Astrocyte (in vitro differentiated cells and primary cell): ENCODE measurements at regions not wholly inside any gene's neighbourhood (a gene's known extent, or its start where the extent isn't known, plus 50 kb on each side); places are given as distances from the start of the nearest gene placed in this dataset.

ENCODE experiments used
- DNase-seq: peaks from one replicate; pipeline ENCODE4 v3.0.0-alpha.2; 2010; ENCODE audit warnings: low read depth
- FAIRE-seq: peaks from 2 replicates; lab custom pipeline; 2011; peaks lifted over from hg19 to GRCh38; lab: Jason Lieb, UNC
- H2AFZ ChIP-seq: 2 replicates; pipeline ENCODE4 v1.6.0; 2012; ENCODE audit warnings: low read depth, low read length, inconsistent platforms
- H3K27ac ChIP-seq: 2 replicates; pipeline ENCODE4 v1.5.1; 2011; ENCODE audit warnings: low read depth, low read length, inconsistent platforms
- H3K27me3 ChIP-seq: 2 replicates; pipeline ENCODE4 v1.6.0; 2011; ENCODE audit warnings: low read length, inconsistent platforms; ENCODE audit not compliant: insufficient read depth
- H3K36me3 ChIP-seq: 2 replicates; pipeline ENCODE4 v1.5.1; 2011; ENCODE audit warnings: low read length, inconsistent platforms; ENCODE audit not compliant: insufficient read depth
- H3K4me1 ChIP-seq: 2 replicates; pipeline ENCODE4 v1.5.1; 2011; ENCODE audit warnings: low read length, inconsistent platforms; ENCODE audit not compliant: insufficient read depth
- H3K4me2 ChIP-seq: 2 replicates; pipeline ENCODE4 v1.6.0; 2012; ENCODE audit warnings: low read length, inconsistent platforms
- H3K4me3 ChIP-seq: 2 replicates; pipeline ENCODE4 v1.5.1; 2011; ENCODE audit warnings: low read depth, mild to moderate bottlenecking, low read length, inconsistent platforms; ENCODE audit not compliant: insufficient read depth
- H3K79me2 ChIP-seq: 2 replicates; pipeline ENCODE4 v1.6.0; 2012; ENCODE audit warnings: mild to moderate bottlenecking, low read length, inconsistent platforms; ENCODE audit not compliant: insufficient read depth
- H3K9ac ChIP-seq: 2 replicates; pipeline ENCODE4 v1.6.0; 2012; ENCODE audit warnings: mild to moderate bottlenecking, low read length, inconsistent platforms
- H3K9me3 ChIP-seq: 2 replicates; pipeline ENCODE4 v1.5.1; 2012; ENCODE audit warnings: low read depth, mild to moderate bottlenecking, low read length, inconsistent platforms; ENCODE audit not compliant: insufficient read depth
- H4K20me1 ChIP-seq: 2 replicates; pipeline ENCODE4 v1.6.0; 2012; ENCODE audit warnings: low read length, inconsistent platforms; ENCODE audit not compliant: insufficient read depth
- H3K27ac Mint-ChIP-seq: one replicate; pipeline ENCODE4 v1.8.0; 2021; ENCODE audit warnings: mild to moderate bottlenecking, mixed read lengths; ENCODE audit not compliant: unreplicated experiment
- H3K27me3 Mint-ChIP-seq: one replicate; pipeline ENCODE4 v1.8.0; 2021; ENCODE audit warnings: low read depth, mixed read lengths; ENCODE audit not compliant: unreplicated experiment
- H3K36me3 Mint-ChIP-seq: one replicate; pipeline ENCODE4 v1.8.0; 2021; ENCODE audit warnings: low read depth, mixed read lengths; ENCODE audit not compliant: unreplicated experiment
- H3K4me1 Mint-ChIP-seq: one replicate; pipeline ENCODE4 v1.8.0; 2021; ENCODE audit warnings: low read depth, mixed read lengths; ENCODE audit not compliant: unreplicated experiment
- H3K4me3 Mint-ChIP-seq: one replicate; pipeline ENCODE4 v1.8.0; 2021; ENCODE audit warnings: mild to moderate bottlenecking, moderate library complexity, mixed read lengths; ENCODE audit not compliant: unreplicated experiment
- H3K9me3 Mint-ChIP-seq: one replicate; pipeline ENCODE4 v1.8.0; 2021; ENCODE audit warnings: mild to moderate bottlenecking, mixed read lengths; ENCODE audit not compliant: unreplicated experiment
- EZH2 ChIP-seq: IDR thresholded peaks from 2 replicates; pipeline ENCODE4 v1.6.1; 2012; ENCODE audit warnings: mild to moderate bottlenecking, low read length, inconsistent platforms; ENCODE audit not compliant: insufficient read depth
- TF ChIP-seq, protein P1 (sequence below): IDR thresholded peaks from 2 replicates; pipeline ENCODE4 v1.5.1; 2011; ENCODE audit warnings: low read depth, mild to moderate bottlenecking, inconsistent platforms, low read length, moderate library complexity; ENCODE audit not compliant: insufficient read depth

DNA sequence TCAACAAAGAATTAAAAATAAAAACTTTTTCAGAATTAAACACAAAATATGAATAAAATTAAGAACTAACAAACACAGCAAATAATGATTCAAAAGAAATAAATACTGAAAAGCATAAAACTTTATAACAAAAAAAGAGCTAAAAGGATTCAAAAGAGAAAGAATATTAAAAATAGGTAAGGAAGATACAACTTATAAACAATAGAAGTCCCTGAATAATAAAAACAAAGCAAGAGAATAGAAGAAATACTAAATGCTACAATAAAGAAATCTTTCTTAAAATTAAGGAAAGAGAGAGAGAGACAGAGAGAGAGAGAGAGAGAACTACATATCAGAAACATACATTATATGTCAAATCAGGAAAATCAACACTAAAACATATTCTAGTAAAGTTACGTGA is 619.9 kb upstream of the SLIT2 start:
- no peak overlapping the region for H3K9ac ChIP-seq
- H3K79me2 ChIP-seq, result no peaks in the 10 kb centered on the region
- Mint-ChIP-seq H3K27ac (no peak overlapping the region), H3K36me3 (no peaks in the 10 kb centered on the region), H3K27me3 (no peaks in the 10 kb centered on the region), H3K4me1 (no peaks in the 10 kb centered on the region), H3K9me3 (no peaks in the 10 kb centered on the region), H3K4me3 (no peak overlapping the region)
- no peaks in the 10 kb centered on the region for H3K4me1 ChIP-seq
- no peaks in the 10 kb centered on the region for H3K27me3 ChIP-seq
- TF ChIP-seq EZH2, result no peak
- TF ChIP-seq, protein P1, sequence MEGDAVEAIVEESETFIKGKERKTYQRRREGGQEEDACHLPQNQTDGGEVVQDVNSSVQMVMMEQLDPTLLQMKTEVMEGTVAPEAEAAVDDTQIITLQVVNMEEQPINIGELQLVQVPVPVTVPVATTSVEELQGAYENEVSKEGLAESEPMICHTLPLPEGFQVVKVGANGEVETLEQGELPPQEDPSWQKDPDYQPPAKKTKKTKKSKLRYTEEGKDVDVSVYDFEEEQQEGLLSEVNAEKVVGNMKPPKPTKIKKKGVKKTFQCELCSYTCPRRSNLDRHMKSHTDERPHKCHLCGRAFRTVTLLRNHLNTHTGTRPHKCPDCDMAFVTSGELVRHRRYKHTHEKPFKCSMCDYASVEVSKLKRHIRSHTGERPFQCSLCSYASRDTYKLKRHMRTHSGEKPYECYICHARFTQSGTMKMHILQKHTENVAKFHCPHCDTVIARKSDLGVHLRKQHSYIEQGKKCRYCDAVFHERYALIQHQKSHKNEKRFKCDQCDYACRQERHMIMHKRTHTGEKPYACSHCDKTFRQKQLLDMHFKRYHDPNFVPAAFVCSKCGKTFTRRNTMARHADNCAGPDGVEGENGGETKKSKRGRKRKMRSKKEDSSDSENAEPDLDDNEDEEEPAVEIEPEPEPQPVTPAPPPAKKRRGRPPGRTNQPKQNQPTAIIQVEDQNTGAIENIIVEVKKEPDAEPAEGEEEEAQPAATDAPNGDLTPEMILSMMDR, result no peak
- FAIRE-seq (no peak), DNase-seq (no peak)
- no peak overlapping the region for H3K4me3 ChIP-seq
- H2AFZ ChIP-seq, result no peak overlapping the region
- H3K27ac ChIP-seq, result no peak overlapping the region
- no peak overlapping the region for H3K4me2 ChIP-seq
- no peaks in the 10 kb centered on the region for H4K20me1 ChIP-seq
- no peaks in the 10 kb centered on the region for H3K9me3 ChIP-seq
- H3K36me3 ChIP-seq, result no peaks in the 10 kb centered on the region

DNA sequence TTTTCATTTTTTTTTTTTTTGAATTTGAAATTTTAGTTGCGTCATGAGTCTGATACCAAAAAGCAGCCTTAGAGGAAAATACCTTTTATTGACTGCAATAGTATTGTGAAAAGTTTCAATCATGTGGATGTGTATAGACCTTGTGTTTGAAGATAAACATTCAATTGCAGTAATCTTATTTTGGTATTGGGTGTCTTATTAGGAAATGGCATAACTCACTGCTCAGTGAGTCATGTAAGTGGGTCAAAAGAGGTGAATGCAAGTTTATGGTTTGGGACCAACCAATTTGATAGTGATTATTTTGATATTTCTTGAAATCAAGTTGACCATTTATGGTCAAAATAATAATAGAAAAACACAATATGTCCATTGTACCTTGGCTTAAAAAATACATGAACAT is 627.8 kb upstream of the SLIT2 start:
- H3K36me3 Mint-ChIP-seq, result no peaks in the 10 kb centered on the region
- no peak overlapping the region for H3K9ac ChIP-seq
- H3K27ac ChIP-seq, result no peak overlapping the region
- H3K9me3 Mint-ChIP-seq, result peaks cover 6% of the 10 kb centered on the region
- no peak overlapping the region for H2AFZ ChIP-seq
- H3K4me3 ChIP-seq, result no peak overlapping the region
- no peaks in the 10 kb centered on the region for H3K27me3 ChIP-seq
- H3K79me2 ChIP-seq, result no peaks in the 10 kb centered on the region
- no peak overlapping the region for H3K4me2 ChIP-seq
- no peaks in the 10 kb centered on the region for H3K4me1 ChIP-seq
- no peak overlapping the region for H3K4me3 Mint-ChIP-seq
- H3K27me3 Mint-ChIP-seq, result no peaks in the 10 kb centered on the region
- FAIRE-seq (no peak), DNase-seq (no peak)
- no peaks in the 10 kb centered on the region for H3K36me3 ChIP-seq
- no peaks in the 10 kb centered on the region for H3K4me1 Mint-ChIP-seq
- H3K9me3 ChIP-seq, result no peaks in the 10 kb centered on the region
- no peaks in the 10 kb centered on the region for H4K20me1 ChIP-seq
- TF ChIP-seq, protein P1, result no peak
- H3K27ac Mint-ChIP-seq, result no peak overlapping the region

DNA sequence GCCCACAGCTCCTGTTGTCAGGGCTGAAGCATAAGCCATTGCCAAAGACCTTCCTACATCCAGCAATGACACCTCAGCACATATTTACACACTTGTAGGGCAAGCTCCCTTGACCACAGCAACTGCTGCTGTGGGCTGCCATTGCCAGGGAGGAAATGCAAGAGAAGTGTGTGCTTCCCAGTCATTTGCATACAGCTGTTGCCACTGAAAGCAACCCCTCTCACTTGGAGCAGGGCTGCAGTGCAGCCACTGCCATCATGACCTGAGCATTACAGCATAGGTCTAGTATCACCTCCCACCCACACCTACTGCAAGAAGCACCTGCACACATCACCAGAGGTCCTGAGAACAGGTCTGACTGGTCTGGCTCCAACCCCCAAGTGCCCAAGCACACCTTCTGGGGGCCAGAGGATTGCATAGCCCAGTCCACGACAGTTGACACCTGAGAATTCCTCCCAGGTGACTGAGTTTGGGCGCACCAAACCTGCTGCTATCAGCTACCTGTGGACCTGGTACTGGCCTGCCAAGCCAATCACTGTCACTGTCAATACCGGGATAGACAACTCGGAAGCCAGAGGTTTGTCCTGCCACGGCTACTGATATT is 636.5 kb upstream of the SLIT2 start:
- no peaks in the 10 kb centered on the region for H3K36me3 ChIP-seq
- Mint-ChIP-seq H3K27me3 (no peaks in the 10 kb centered on the region), H3K4me3 (no peak overlapping the region), H3K27ac (no peak overlapping the region), H3K9me3 (peaks cover 7% of the 10 kb centered on the region), H3K36me3 (no peaks in the 10 kb centered on the region), H3K4me1 (no peaks in the 10 kb centered on the region)
- H2AFZ ChIP-seq, result no peak overlapping the region
- no peak overlapping the region for H3K4me2 ChIP-seq
- no peak overlapping the region for H3K4me3 ChIP-seq
- H3K27me3 ChIP-seq, result no peaks in the 10 kb centered on the region
- H3K27ac ChIP-seq, result no peak overlapping the region
- H3K4me1 ChIP-seq, result no peaks in the 10 kb centered on the region
- H4K20me1 ChIP-seq, result no peaks in the 10 kb centered on the region
- no peaks in the 10 kb centered on the region for H3K79me2 ChIP-seq
- H3K9ac ChIP-seq, result no peak overlapping the region
- FAIRE-seq (no peak), DNase-seq (no peak)
- H3K9me3 ChIP-seq, result no peaks in the 10 kb centered on the region
- no peak for TF ChIP-seq EZH2
- TF ChIP-seq, protein P1, result no peak
